Endothelial cell of umbilical vein (primary cell): ENCODE measurements at regions not wholly inside any gene's neighbourhood (a gene's known extent, or its start where the extent isn't known, plus 50 kb on each side); places are given as distances from the start of the nearest gene placed in this dataset.

Experiments
- BruUV-seq: library from RNA; stranded (reverse); fragments of 400-500 nt; replicated peaks from 2 replicates; lab custom pipeline; 2021; lab: Mats Ljungman, UMichigan
- CTCF ChIA-PET: fragments of 300-600, 350-600 bp; sonication (Branson Sonifier 250); formaldehyde crosslinking; loops from one replicate; lab custom pipeline; 2021; ENCODE audit warnings: antibody characterized with exemption, inconsistent platforms; lab: Charles Lee
- POLR2A ChIA-PET: fragments of 300-600, 350-600 bp; sonication (Branson Sonifier 250); formaldehyde crosslinking; loops from one replicate; lab custom pipeline; 2021; ENCODE audit warnings: antibody characterized with exemption, inconsistent platforms; lab: Charles Lee
- DNase-seq: peaks from one replicate; pipeline ENCODE4 v3.0.0-alpha.2; 2011; ENCODE audit warnings: low read depth, low spot score
- FAIRE-seq: peaks from 2 replicates; lab custom pipeline; 2011; peaks lifted over from hg19 to GRCh38; lab: Jason Lieb, UNC
- H2AFZ ChIP-seq: 2 replicates; pipeline ENCODE4 v1.6.0; 2012; ENCODE audit warnings: low read depth, low read length, control low read depth, inconsistent platforms
- H3K27ac ChIP-seq: 2 replicates; pipeline ENCODE4 v1.5.1; 2011; ENCODE audit warnings: low read depth, mild to moderate bottlenecking, control low read depth, low read length, moderate library complexity; ENCODE audit not compliant: insufficient read depth
- H3K27me3 ChIP-seq, 2 experiments: 2 replicates each; pipeline versions ENCODE4 v1.6.0 to v1.6.1; 2011; ENCODE audit warnings: low read length in 2 of 2, mixed read lengths in 1 of 2; ENCODE audit not compliant: control insufficient read depth in 2 of 2, insufficient read depth in 2 of 2
- H3K36me3 ChIP-seq, 2 experiments: 2 replicates in 1 of 2; 3 replicates in 1 of 2; pipeline ENCODE4 v1.5.1; 2011; ENCODE audit warnings: low read length in 2 of 2, mild to moderate bottlenecking in 1 of 2, moderate library complexity in 1 of 2; ENCODE audit not compliant: control insufficient read depth in 2 of 2, insufficient read depth in 2 of 2; ENCODE audit errors: extremely low read depth in 1 of 2
- H3K4me1 ChIP-seq: 3 replicates; pipeline ENCODE4 v1.5.1; 2011; ENCODE audit warnings: mild to moderate bottlenecking, low read length; ENCODE audit not compliant: control insufficient read depth, insufficient read depth; ENCODE audit errors: extremely low read depth
- H3K4me2 ChIP-seq: 2 replicates; pipeline ENCODE4 v1.6.1; 2011; ENCODE audit warnings: low read length, control low read depth, mixed read lengths; ENCODE audit not compliant: insufficient read depth
- H3K4me3 ChIP-seq, 3 experiments: fragments of 200-600 bp in 1 of 3; sonication (generic), shearing (Covaris generic) in 1 of 3; replicated peaks in 1 of 3; 2 replicates each; pipeline ENCODE4 v1.5.1; 2011 to 2016; ENCODE audit warnings: control low read depth in 3 of 3, low read length in 3 of 3, mild to moderate bottlenecking in 2 of 3, inconsistent platforms in 1 of 3, low read depth in 1 of 3, moderate library complexity in 1 of 3; ENCODE audit not compliant: insufficient read depth in 1 of 3
- H3K79me2 ChIP-seq: 2 replicates; pipeline ENCODE4 v1.6.0; 2012; ENCODE audit warnings: low read length, inconsistent platforms; ENCODE audit not compliant: control insufficient read depth, insufficient read depth
- H3K9ac ChIP-seq: replicated peaks from 2 replicates; pipeline ENCODE3; 2011; ENCODE audit warnings: low read length, control low read depth; ENCODE audit not compliant: insufficient read depth; ENCODE audit errors: extremely low read depth
- H3K9me1 ChIP-seq: replicated peaks from 3 replicates; pipeline ENCODE4 v1.6.0; 2011; ENCODE audit warnings: mild to moderate bottlenecking, low read length; ENCODE audit not compliant: control insufficient read depth, insufficient read depth; ENCODE audit errors: extremely low read depth
- H3K9me3 ChIP-seq: replicated peaks from 2 replicates; pipeline ENCODE4 v1.5.1; 2012; ENCODE audit warnings: low read length, inconsistent platforms; ENCODE audit not compliant: control insufficient read depth, insufficient read depth
- H4K20me1 ChIP-seq: replicated peaks from 2 replicates; pipeline ENCODE3; 2011; ENCODE audit warnings: mild to moderate bottlenecking, low read length; ENCODE audit not compliant: control insufficient read depth, insufficient read depth; ENCODE audit errors: extremely low read depth
- CTCF ChIP-seq, 2 donors: IDR thresholded peaks; 1 replicate in 1 of 2; 2 replicates in 1 of 2; pipeline ENCODE4 v1.5.1; 2011; ENCODE audit warnings: low read length in 2 of 2, mild to moderate bottlenecking in 2 of 2, moderate library complexity in 2 of 2, control low read depth in 1 of 2, inconsistent platforms in 1 of 2, low read depth in 1 of 2; ENCODE audit not compliant: insufficient read depth in 1 of 2; ENCODE audit errors: extremely low read depth in 1 of 2
- EZH2 ChIP-seq: IDR thresholded peaks from 2 replicates; pipeline ENCODE4 v1.6.1; 2012; ENCODE audit warnings: borderline replicate concordance, low read depth, mild to moderate bottlenecking, moderate library complexity, low read length, inconsistent platforms; ENCODE audit not compliant: severe bottlenecking
- FOS ChIP-seq: IDR thresholded peaks from 2 replicates; pipeline ENCODE4 v1.6.1; 2011; ENCODE audit warnings: mild to moderate bottlenecking, low read length, moderate library complexity, borderline replicate concordance; ENCODE audit not compliant: insufficient read depth
- GATA2 ChIP-seq: IDR thresholded peaks from 2 replicates; pipeline ENCODE4 v1.7.0; 2011; ENCODE audit warnings: low read depth, mild to moderate bottlenecking, moderate library complexity, mixed read lengths, low read length; ENCODE audit not compliant: insufficient read length, insufficient read depth
- JUN ChIP-seq: IDR thresholded peaks from 2 replicates; pipeline ENCODE4 v1.6.1; 2011; ENCODE audit warnings: borderline replicate concordance, low read depth; ENCODE audit not compliant: insufficient read length, insufficient read depth
- MAX ChIP-seq: IDR thresholded peaks from 2 replicates; pipeline ENCODE4 v1.6.1; 2011; ENCODE audit not compliant: insufficient read depth, insufficient read length
- MYC ChIP-seq: IDR thresholded peaks from one replicate; pipeline ENCODE4 v1.6.1; 2011; ENCODE audit warnings: mild to moderate bottlenecking, low read depth, low read length
- POLR2A ChIP-seq: IDR thresholded peaks from 2 replicates; pipeline ENCODE4 v1.6.1; 2012; ENCODE audit warnings: low read depth, mild to moderate bottlenecking, control low read depth, low read length
- POLR2AphosphoS5 ChIP-seq: IDR thresholded peaks from 2 replicates; pipeline ENCODE4 v1.6.1; 2012; ENCODE audit warnings: low read depth, mild to moderate bottlenecking, control low read depth, low read length, moderate library complexity; ENCODE audit not compliant: insufficient read depth
- dilution Hi-C: fragments of 300-500 bp; cut with MboI; formaldehyde crosslinking; loops from one replicate; pipeline ENCODE4 v1.15.0; 2019; ENCODE audit warnings: low sequenced_read_pairs; ENCODE audit not compliant: extremely low pct_ligation_motif_present
- intact Hi-C: fragments of 100-400 bp; cut with micrococcal nuclease; formaldehyde crosslinking; loops from one replicate; pipeline ENCODE4 v1.10.0; 2022

GRCh38 chr1:209266590-209267205 is 316.8 kb upstream of the CAMK1G start:
- dilution Hi-C loops (no loop called here), intact Hi-C loops (no loop called here)
- Histone ChIP-seq H3K4me1 (no peaks in the 10 kb centered on the region), H3K27ac (no peak overlapping the region), H2AFZ (no peak overlapping the region), H3K4me3 (no peak overlapping the region), H3K9me1 (no peaks in the 10 kb centered on the region), H3K27me3 (no peaks in the 10 kb centered on the region), H3K4me2 (no peak overlapping the region), H4K20me1 (no peaks in the 10 kb centered on the region), H3K9ac (no peak overlapping the region), H3K36me3 (no peaks in the 10 kb centered on the region), H3K9me3 (no peaks in the 10 kb centered on the region), H3K79me2 (no peaks in the 10 kb centered on the region)
- no TSS peak for BruUV-seq
- ChIA-PET CTCF (interaction anchor here (1.6 kb wide), 1 partner anchor 65 kb away, joined by 3 read pairs; no protein-coding TSS in a partner anchor), POLR2A (no interaction called here)
- FAIRE-seq, result no peak
- no peak for DNase-seq
- no peak for TF ChIP-seq POLR2A
- TF ChIP-seq EZH2, result no peak

GRCh38 chr1:209267968-209268367 is 315.5 kb upstream of the CAMK1G start:
- TF ChIP-seq FOS, result no peak
- TF ChIP-seq JUN, result no peak
- no peak for TF ChIP-seq POLR2A
- no peak for TF ChIP-seq MYC
- TF ChIP-seq MAX, result no peak
- TF ChIP-seq GATA2, result no peak
- no peak for TF ChIP-seq POLR2AphosphoS5
- no peak for TF ChIP-seq EZH2
- TF ChIP-seq CTCF (IDR thresholded peaks at IDR 0.05; ENCODE audit: extremely low read depth in 1 of 2, insufficient read depth in 1 of 2, low read depth in 1 of 2, low read length in 2 of 2), result no peak
- H4K20me1 ChIP-seq, result no peaks in the 10 kb centered on the region
- no peak for DNase-seq
- no peak overlapping the region for H3K4me2 ChIP-seq
- H3K9me1 ChIP-seq, result no peaks in the 10 kb centered on the region
- H3K36me3 ChIP-seq, result no peaks in the 10 kb centered on the region
- FAIRE-seq, result no peak
- no peak overlapping the region for H3K9ac ChIP-seq
- intact Hi-C loops, result no loop called here
- CTCF ChIA-PET, result interaction anchor here (1.6 kb wide), 1 partner anchor 66 kb away, joined by 3 read pairs; no protein-coding TSS in a partner anchor
- dilution Hi-C loops, result no loop called here
- no peaks in the 10 kb centered on the region for H3K79me2 ChIP-seq
- POLR2A ChIA-PET, result no interaction called here
- no peaks in the 10 kb centered on the region for H3K9me3 ChIP-seq
- no peaks in the 10 kb centered on the region for H3K4me1 ChIP-seq
- no TSS peak for BruUV-seq
- H3K4me3 ChIP-seq, result no peak overlapping the region
- H2AFZ ChIP-seq, result no peak overlapping the region
- H3K27me3 ChIP-seq, result no peaks in the 10 kb centered on the region
- H3K27ac ChIP-seq, result no peak overlapping the region
